ENCODE measurements at regions not wholly inside any gene's neighbourhood (a gene's known extent, or its start where the extent isn't known, plus 50 kb on each side); places are given as distances from the start of the nearest gene placed in this dataset.

GRCh38 chr6:27542485-27542884 lies 69.6 kb upstream of the ZNF184 start:
- TF ChIP-seq POLR2AphosphoS5 (IDR thresholded peaks at IDR 0.05; ENCODE audit: low read depth, low read length), result no peak
- no peak for TF ChIP-seq TAF1 (IDR thresholded peaks at IDR 0.05; ENCODE audit: borderline replicate concordance, insufficient read depth, low read length)
- TF ChIP-seq REST (IDR thresholded peaks at IDR 0.05; ENCODE audit: insufficient read depth in 1 of 2, low read depth in 2 of 2, low read length in 2 of 2), result no peak
- no peak for TF ChIP-seq SIN3A (IDR thresholded peaks at IDR 0.05; ENCODE audit: borderline replicate concordance, insufficient read depth, low read length)
